PC-3 (cell line): ENCODE measurements at regions not wholly inside any gene's neighbourhood (a gene's known extent, or its start where the extent isn't known, plus 50 kb on each side); places are given as distances from the start of the nearest gene placed in this dataset.
"Not testable (repeated sequence)": the region's sequence is repeated elsewhere in the genome, so short reads cannot be mapped to it uniquely, and the experiment has no call there.

Experiments
- ATAC-seq: fragments of 200-7000 bp; cut with Tn5 transposase; 2 replicates; pipeline ENCODE4 v1.9.1; 2020; ENCODE audit warnings: mild to moderate bottlenecking, moderate library complexity
- BruUV-seq: library from RNA; stranded (reverse); fragments of 400-500 nt; replicated peaks from 2 replicates; lab custom pipeline; 2021; lab: Mats Ljungman, UMichigan
- CTCF ChIA-PET: fragments of 300-600 bp; sonication (Branson Sonifier 250); formaldehyde crosslinking; loops from one replicate; lab custom pipeline; 2022; ENCODE audit warnings: antibody characterized with exemption; lab: Charles Lee
- POLR2A ChIA-PET: fragments of 300-600 bp; sonication (Branson Sonifier 250); formaldehyde crosslinking; loops from one replicate; lab custom pipeline; 2022; ENCODE audit warnings: antibody characterized with exemption; ENCODE audit not compliant: unreplicated experiment; lab: Charles Lee
- DNase-seq: peaks from one replicate; pipeline ENCODE4 v3.0.0-alpha.2; 2015
- H2AFZ ChIP-seq: fragments of 300-600 bp; sonication (generic); 2 replicates; pipeline ENCODE4 v1.6.0; 2016; ENCODE audit warnings: antibody characterized with exemption, low read length
- H3F3A ChIP-seq: fragments of 300-600 bp; sonication (generic); one replicate; pipeline ENCODE4 v1.6.0; 2017; ENCODE audit warnings: antibody characterized with exemption, low read length, control low read depth, mild to moderate bottlenecking; ENCODE audit not compliant: unreplicated experiment
- H3K27ac ChIP-seq: fragments of 300-600 bp; sonication (generic); 2 replicates; pipeline ENCODE4 v1.5.1; 2016; ENCODE audit warnings: mild to moderate bottlenecking, low read length
- H3K27me3 ChIP-seq: fragments of 300-600 bp; sonication (generic); 2 replicates; pipeline ENCODE4 v1.6.1; 2016; ENCODE audit warnings: low read length, mixed read lengths
- H3K36me3 ChIP-seq: fragments of 300-600 bp; sonication (generic); 2 replicates; pipeline ENCODE4 v1.6.1; 2016; ENCODE audit warnings: low read depth, mixed run types, low read length, mixed read lengths
- H3K4me1 ChIP-seq: fragments of 300-600 bp; sonication (generic); 2 replicates; pipeline ENCODE4 v1.5.1; 2016; ENCODE audit warnings: low read length; ENCODE audit not compliant: insufficient read depth
- H3K4me2 ChIP-seq: fragments of 300-600 bp; sonication (generic); 2 replicates; pipeline ENCODE4 v1.6.0; 2016; ENCODE audit warnings: low read length
- H3K4me3 ChIP-seq: fragments of 300-600 bp; sonication (generic); 2 replicates; pipeline ENCODE4 v1.5.1; 2016; ENCODE audit warnings: mild to moderate bottlenecking, low read length, mixed read lengths
- H3K79me2 ChIP-seq: fragments of 300-600 bp; sonication (generic); 2 replicates; pipeline ENCODE4 v1.6.1; 2017; ENCODE audit warnings: low read length, mixed read lengths
- H3K9ac ChIP-seq: fragments of 300-600 bp; sonication (generic); 2 replicates; pipeline ENCODE4 v1.6.0; 2016; ENCODE audit warnings: mild to moderate bottlenecking, low read length
- H3K9me2 ChIP-seq: fragments of 300-600 bp; sonication (generic); replicated peaks from 2 replicates; pipeline ENCODE4 v1.6.1; 2016; ENCODE audit warnings: mixed run types, low read length, mixed read lengths
- H3K9me3 ChIP-seq: fragments of 300-600 bp; sonication (generic); 2 replicates; pipeline ENCODE4 v1.6.1; 2016; ENCODE audit warnings: low read length, mixed read lengths
- H4K20me1 ChIP-seq: fragments of 300-600 bp; sonication (generic); 2 replicates; pipeline ENCODE4 v1.6.1; 2016; ENCODE audit warnings: low read length, mixed read lengths
- CTCF ChIP-seq: fragments of 300-600 bp; sonication (generic); conservative IDR thresholded peaks from 2 replicates; pipeline ENCODE4 v1.5.1; 2017; ENCODE audit warnings: antibody characterized with exemption, low read depth, mild to moderate bottlenecking, low read length
- EZH2 ChIP-seq: fragments of 300-600 bp; sonication (generic); IDR thresholded peaks from one replicate; pipeline ENCODE4 v1.6.1; 2017; ENCODE audit warnings: antibody characterized with exemption, mild to moderate bottlenecking, low read length; ENCODE audit not compliant: unreplicated experiment
- EZH2phosphoT487 ChIP-seq: fragments of 300-600 bp; sonication (generic); IDR thresholded peaks from 2 replicates; pipeline ENCODE4 v1.6.1; 2018; ENCODE audit warnings: mild to moderate bottlenecking, antibody characterized with exemption, low read length, borderline replicate concordance
- intact Hi-C: fragments of 100-400 bp; cut with micrococcal nuclease; formaldehyde crosslinking; loops from 2 replicates; pipeline ENCODE4 v1.9.0; 2023

DNA sequence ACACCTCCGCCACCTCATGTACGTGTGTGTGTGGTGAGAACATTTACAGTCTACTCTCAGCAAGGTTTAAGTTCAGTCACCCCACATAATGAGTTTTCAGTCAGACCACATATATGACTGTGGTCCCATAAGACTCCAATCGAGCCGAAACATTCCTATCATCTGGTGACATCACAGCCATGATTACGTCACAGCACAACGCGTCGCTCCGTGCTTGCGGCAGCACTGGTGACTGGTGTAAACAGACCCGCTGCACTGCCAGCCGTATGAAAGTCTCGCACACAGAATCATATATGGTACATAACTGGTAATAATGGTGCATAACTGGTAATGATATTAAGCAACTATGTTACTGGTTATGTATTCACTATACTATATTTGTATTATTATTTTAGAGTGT, 150.7 kb downstream of the DLL1 start:
- Histone ChIP-seq H2AFZ (no peak overlapping the region), H3K4me3 (no peak overlapping the region), H3K9ac (no peak overlapping the region), H3K27me3 (no peaks in the 10 kb centered on the region), H3F3A (no peaks in the 10 kb centered on the region), H3K36me3 (no peaks in the 10 kb centered on the region), H3K9me2 (no peaks in the 10 kb centered on the region), H3K4me1 (peaks cover 1% of the 10 kb centered on the region; the same call in 1 of the 2 replicates), H3K4me2 (no peak overlapping the region), H3K79me2 (no peaks in the 10 kb centered on the region), H3K9me3 (no peaks in the 10 kb centered on the region), H4K20me1 (no peaks in the 10 kb centered on the region), H3K27ac (no peak overlapping the region)
- BruUV-seq: no TSS peak
- no peak for TF ChIP-seq EZH2
- TF ChIP-seq EZH2phosphoT487: no peak
- no peak for TF ChIP-seq CTCF
- ATAC-seq (no peak), DNase-seq (no peak)
- ChIA-PET POLR2A (no interaction called here), CTCF (no interaction called here)
- intact Hi-C loops: no loop called here

DNA sequence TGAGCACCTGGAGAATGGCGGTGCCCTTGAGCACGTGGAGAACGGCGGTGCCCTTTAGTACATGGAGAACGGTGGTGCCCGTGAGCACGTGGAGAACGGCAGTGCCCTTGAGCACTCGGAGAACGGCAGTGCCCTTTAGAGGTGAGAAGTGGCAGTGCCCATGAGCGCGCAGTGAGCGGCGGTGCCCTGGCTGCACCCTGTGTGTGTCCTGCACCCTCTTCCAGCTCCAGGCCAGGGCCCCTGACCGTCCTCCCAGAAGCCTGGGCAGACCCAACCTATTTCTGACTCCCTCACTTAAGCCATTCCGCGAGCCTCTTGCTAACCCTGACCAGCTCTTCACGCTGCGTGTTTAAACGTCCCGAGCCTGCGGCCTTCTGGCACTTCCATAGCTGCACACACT, 151.3 kb downstream of the DLL1 start:
- Histone ChIP-seq H3K4me1 (no peaks in the 10 kb centered on the region), H2AFZ (no peak overlapping the region), H3K27ac (no peak overlapping the region), H3K27me3 (no peaks in the 10 kb centered on the region), H3K9me2 (no peaks in the 10 kb centered on the region), H3K4me3 (no peak overlapping the region), H3K9me3 (no peaks in the 10 kb centered on the region), H3K9ac (no peak overlapping the region), H3K36me3 (no peaks in the 10 kb centered on the region), H3K79me2 (no peaks in the 10 kb centered on the region), H4K20me1 (no peaks in the 10 kb centered on the region), H3F3A (no peaks in the 10 kb centered on the region), H3K4me2 (no peak overlapping the region)
- DNase-seq (no peak), ATAC-seq (no peak)
- intact Hi-C loops: no loop called here
- TF ChIP-seq EZH2 (no peak), EZH2phosphoT487 (no peak), CTCF (no peak)
- ChIA-PET POLR2A (no interaction called here), CTCF (no interaction called here)
- no TSS peak for BruUV-seq

DNA sequence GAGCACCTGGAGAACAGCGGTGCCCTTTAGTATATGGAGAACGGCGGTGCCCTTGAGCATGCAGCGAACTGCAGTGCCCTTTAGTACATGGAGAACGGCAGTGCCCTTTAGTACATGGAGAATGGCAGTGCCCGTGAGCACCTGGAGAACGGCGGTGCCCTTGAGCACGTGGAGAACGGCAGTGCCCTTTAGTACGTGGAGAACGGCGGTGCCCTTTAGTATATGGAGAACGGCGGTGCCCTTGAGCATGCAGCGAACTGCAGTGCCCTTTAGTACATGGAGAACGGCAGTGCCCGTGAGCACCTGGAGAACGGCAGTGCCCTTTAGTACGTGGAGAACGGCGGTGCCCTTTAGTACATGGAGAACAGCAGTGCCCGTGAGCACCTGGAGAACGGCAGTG, 151.8 kb downstream of the DLL1 start:
- CTCF ChIA-PET, BruUV-seq, H3K9ac ChIP-seq: not testable (repeated sequence)

More for the DNA sequence above, 151.8 kb downstream of the DLL1 start:
- H3K9me3 ChIP-seq, intact Hi-C loops, H3K79me2 ChIP-seq, H3K27me3 ChIP-seq, POLR2A ChIA-PET, H3K4me3 ChIP-seq, H3K36me3 ChIP-seq, H3K4me2 ChIP-seq, H3K9me2 ChIP-seq, H2AFZ ChIP-seq, H3K27ac ChIP-seq, H4K20me1 ChIP-seq, H3F3A ChIP-seq, ATAC-seq, DNase-seq, H3K4me1 ChIP-seq: not testable (repeated sequence)
